DND-41 (cell line): ENCODE measurements at regions not wholly inside any gene's neighbourhood (a gene's known extent, or its start where the extent isn't known, plus 50 kb on each side); places are given as distances from the start of the nearest gene placed in this dataset.

ENCODE experiments used
- ATAC-seq: fragments of 200-7000 bp; cut with Tn5 transposase; 3 replicates; pipeline ENCODE4 v1.9.1; 2021; ENCODE audit warnings: low read depth; ENCODE audit not compliant: insufficient read depth
- DNase-seq: peaks from one replicate; pipeline ENCODE4 v3.0.0-alpha.2; 2020
- H2AFZ ChIP-seq: 2 replicates; pipeline ENCODE4 v1.6.0; 2012; ENCODE audit warnings: low read depth, low read length
- H3K27ac ChIP-seq: 2 replicates; pipeline ENCODE4 v1.5.1; 2012; ENCODE audit warnings: low read length, inconsistent platforms
- H3K27me3 ChIP-seq: fragments of 200-600 bp; sonication (generic); 2 replicates; pipeline ENCODE4 v1.6.0; 2012; ENCODE audit warnings: low read length, mild to moderate bottlenecking, inconsistent platforms; ENCODE audit not compliant: insufficient read depth, poor library complexity
- H3K36me3 ChIP-seq: 2 replicates; pipeline ENCODE4 v1.5.1; 2012; ENCODE audit warnings: low read length, inconsistent platforms; ENCODE audit not compliant: insufficient read depth
- H3K4me1 ChIP-seq: 2 replicates; pipeline ENCODE4 v1.5.1; 2012; ENCODE audit warnings: mild to moderate bottlenecking, low read length; ENCODE audit not compliant: insufficient read depth
- H3K4me2 ChIP-seq: 2 replicates; pipeline ENCODE4 v1.6.0; 2012; ENCODE audit warnings: mild to moderate bottlenecking, moderate library complexity, low read length, inconsistent platforms; ENCODE audit not compliant: insufficient read depth
- H3K4me3 ChIP-seq, 2 experiments: fragments of 200-600 bp in 1 of 2; shearing (Covaris generic) in 1 of 2; 2 replicates each; pipeline ENCODE4 v1.5.1; 2012 to 2016; ENCODE audit warnings: inconsistent platforms in 2 of 2, low read length in 2 of 2, mild to moderate bottlenecking in 2 of 2, low read depth in 1 of 2, moderate library complexity in 1 of 2
- H3K79me2 ChIP-seq: 2 replicates; pipeline ENCODE4 v1.6.0; 2012; ENCODE audit warnings: low read length, inconsistent platforms; ENCODE audit not compliant: insufficient read depth
- H3K9ac ChIP-seq: 2 replicates; pipeline ENCODE4 v1.6.0; 2012; ENCODE audit warnings: low read depth, mild to moderate bottlenecking, inconsistent platforms, low read length, moderate library complexity
- H3K9me3 ChIP-seq: 2 replicates; pipeline ENCODE4 v1.5.1; 2012; ENCODE audit warnings: low read length, moderate library complexity, mild to moderate bottlenecking, inconsistent platforms; ENCODE audit not compliant: insufficient read depth, severe bottlenecking
- H4K20me1 ChIP-seq: 2 replicates; pipeline ENCODE4 v1.6.0; 2012; ENCODE audit warnings: low read length; ENCODE audit not compliant: insufficient read depth
- CTCF ChIP-seq: IDR thresholded peaks from 2 replicates; pipeline ENCODE4 v1.5.1; 2012; ENCODE audit warnings: borderline replicate concordance, low read length, moderate library complexity, mild to moderate bottlenecking; ENCODE audit not compliant: poor library complexity, severe bottlenecking; ENCODE audit errors: extremely low read depth
- EZH2 ChIP-seq: IDR thresholded peaks from 3 replicates; pipeline ENCODE4 v1.6.1; 2012; ENCODE audit warnings: borderline replicate concordance, low read depth, mild to moderate bottlenecking, moderate library complexity, low read length, inconsistent platforms; ENCODE audit not compliant: severe bottlenecking

GRCh38 chr4:100093091-100093866 is 97.0 kb downstream of the DDIT4L start:
- H3K9me3 ChIP-seq: no peaks in the 10 kb centered on the region
- H3K27me3 ChIP-seq: no peaks in the 10 kb centered on the region
- no peak overlapping the region for H3K4me3 ChIP-seq
- DNase-seq (peak; percentile 86), ATAC-seq (peak; percentile 99)
- peak overlapping the region; percentile 62 for H3K27ac ChIP-seq
- H3K4me1 ChIP-seq: peaks cover 13% of the 10 kb centered on the region
- H3K79me2 ChIP-seq: no peaks in the 10 kb centered on the region
- TF ChIP-seq CTCF (peak; percentile 85), EZH2 (no peak)
- H3K36me3 ChIP-seq: no peaks in the 10 kb centered on the region
- no peak overlapping the region; the same call in 1 of the 2 replicates for H3K4me2 ChIP-seq
- no peaks in the 10 kb centered on the region for H4K20me1 ChIP-seq
- H3K9ac ChIP-seq: no peak overlapping the region
- H2AFZ ChIP-seq: peak overlapping the region; percentile 68

GRCh38 chr4:100087743-100088142 is 102.5 kb downstream of the DDIT4L start:
- Histone ChIP-seq H3K79me2 (no peaks in the 10 kb centered on the region), H3K36me3 (no peaks in the 10 kb centered on the region), H3K27ac (no peak overlapping the region), H3K4me2 (no peak overlapping the region), H3K4me1 (no peaks in the 10 kb centered on the region), H2AFZ (peak overlapping the region; percentile 56; the same call in 1 of the 2 replicates), H3K9ac (no peak overlapping the region), H3K27me3 (no peaks in the 10 kb centered on the region), H4K20me1 (no peaks in the 10 kb centered on the region), H3K4me3 (no peak overlapping the region), H3K9me3 (no peaks in the 10 kb centered on the region)
- TF ChIP-seq CTCF: no peak
- no peak for TF ChIP-seq EZH2
- no peak for DNase-seq
- ATAC-seq: no peak

- no peaks in the 10 kb centered on the region for H3K79me2 ChIP-seq
- no peaks in the 10 kb centered on the region for H3K27me3 ChIP-seq
- H3K9ac ChIP-seq: no peak overlapping the region
- TF ChIP-seq CTCF: no peak
- TF ChIP-seq EZH2: no peak
- no peak overlapping the region for H3K4me2 ChIP-seq
- H3K9me3 ChIP-seq: no peaks in the 10 kb centered on the region
- no peak overlapping the region for H2AFZ ChIP-seq
- H3K4me1 ChIP-seq: no peaks in the 10 kb centered on the region
- no peak overlapping the region for H3K4me3 ChIP-seq
- no peak for ATAC-seq
- DNase-seq: no peak
- no peaks in the 10 kb centered on the region for H3K36me3 ChIP-seq
- no peak overlapping the region for H3K27ac ChIP-seq
- no peaks in the 10 kb centered on the region for H4K20me1 ChIP-seq
Observed at GRCh38 chr4:100086766-100087431, 103.4 kb downstream of the DDIT4L start.
